ENCODE measurements at regions not wholly inside any gene's neighbourhood (a gene's known extent, or its start where the extent isn't known, plus 50 kb on each side); places are given as distances from the start of the nearest gene placed in this dataset.

- Mint-ChIP-seq H3K36me3 (ENCODE audit: low read depth) (no peaks in the 10 kb centered on the region), H3K27me3 (ENCODE audit: low read depth) (no peaks in the 10 kb centered on the region), H3K4me3 (ENCODE audit: unreplicated experiment) (no peak overlapping the region), H3K4me1 (ENCODE audit: low read depth) (no peaks in the 10 kb centered on the region), H3K9me3 (ENCODE audit: low read depth) (peaks cover 48% of the 10 kb centered on the region), H3K27ac (ENCODE audit: unreplicated experiment) (no peak overlapping the region)
- DNase-seq (ENCODE audit: low spot score), result no peak
- TF ChIP-seq CTCF (IDR thresholded peaks at IDR 0.05), result no peak
Measured at GRCh38 chr20:56094228-56094627, 88.9 kb upstream of the CBLN4 start.

GRCh38 chr20:56098981-56099500, 93.7 kb upstream of the CBLN4 start:
- DNase-seq (ENCODE audit: low spot score), result no peak
- no peak overlapping the region for H3K27ac Mint-ChIP-seq (ENCODE audit: unreplicated experiment)
- H3K36me3 Mint-ChIP-seq (ENCODE audit: low read depth), result no peaks in the 10 kb centered on the region
- no peaks in the 10 kb centered on the region for H3K27me3 Mint-ChIP-seq (ENCODE audit: low read depth)
- H3K4me1 Mint-ChIP-seq (ENCODE audit: low read depth), result no peaks in the 10 kb centered on the region
- no peak overlapping the region for H3K4me3 Mint-ChIP-seq (ENCODE audit: unreplicated experiment)
- H3K9me3 Mint-ChIP-seq (ENCODE audit: low read depth), result peaks cover 59% of the 10 kb centered on the region
- no peak for TF ChIP-seq CTCF (IDR thresholded peaks at IDR 0.05)

- no peak overlapping the region for H3K4me3 Mint-ChIP-seq (ENCODE audit: unreplicated experiment)
- TF ChIP-seq CTCF (IDR thresholded peaks at IDR 0.05), result no peak
- H3K27ac Mint-ChIP-seq (ENCODE audit: unreplicated experiment), result no peak overlapping the region
- no peaks in the 10 kb centered on the region for H3K27me3 Mint-ChIP-seq (ENCODE audit: low read depth)
- DNase-seq (ENCODE audit: low spot score), result no peak
- H3K36me3 Mint-ChIP-seq (ENCODE audit: low read depth), result no peaks in the 10 kb centered on the region
- H3K9me3 Mint-ChIP-seq (ENCODE audit: low read depth), result peaks cover 50% of the 10 kb centered on the region
- H3K4me1 Mint-ChIP-seq (ENCODE audit: low read depth), result no peaks in the 10 kb centered on the region
Measured at GRCh38 chr20:56111961-56112730, 106.8 kb upstream of the CBLN4 start.

GRCh38 chr20:56117350-56117749, 112.0 kb upstream of the CBLN4 start:
- no peak for TF ChIP-seq CTCF (IDR thresholded peaks at IDR 0.05)

GRCh38 chr20:56121850-56122249, 116.5 kb upstream of the CBLN4 start:
- H3K4me1 Mint-ChIP-seq (ENCODE audit: low read depth), result no peaks in the 10 kb centered on the region
- no peak overlapping the region for H3K27ac Mint-ChIP-seq (ENCODE audit: unreplicated experiment)
- no peak for DNase-seq (ENCODE audit: low spot score)
- peaks cover 45% of the 10 kb centered on the region for H3K9me3 Mint-ChIP-seq (ENCODE audit: low read depth)
- no peaks in the 10 kb centered on the region for H3K27me3 Mint-ChIP-seq (ENCODE audit: low read depth)
- no peak overlapping the region for H3K4me3 Mint-ChIP-seq (ENCODE audit: unreplicated experiment)
- no peak for TF ChIP-seq CTCF (IDR thresholded peaks at IDR 0.05)
- H3K36me3 Mint-ChIP-seq (ENCODE audit: low read depth), result no peaks in the 10 kb centered on the region

More at GRCh38 chr20:56117350-56117749, 112.0 kb upstream of the CBLN4 start:
- no peak for DNase-seq (ENCODE audit: low spot score)
- Mint-ChIP-seq H3K4me3 (ENCODE audit: unreplicated experiment) (no peak overlapping the region), H3K27me3 (ENCODE audit: low read depth) (no peaks in the 10 kb centered on the region), H3K9me3 (ENCODE audit: low read depth) (peaks cover 50% of the 10 kb centered on the region), H3K36me3 (ENCODE audit: low read depth) (no peaks in the 10 kb centered on the region), H3K27ac (ENCODE audit: unreplicated experiment) (no peak overlapping the region), H3K4me1 (ENCODE audit: low read depth) (no peaks in the 10 kb centered on the region)
